SK-N-MC (cell line): ENCODE measurements at regions not wholly inside any gene's neighbourhood (a gene's known extent, or its start where the extent isn't known, plus 50 kb on each side); places are given as distances from the start of the nearest gene placed in this dataset.

Experiments
- EZH2 ChIP-seq: fragments of 200-600 bp; sonication (generic); IDR thresholded peaks from one replicate; pipeline ENCODE4 v1.6.1; 2017; ENCODE audit warnings: antibody characterized with exemption
- FOXP2 ChIP-seq: optimal IDR thresholded peaks from 2 replicates; pipeline ENCODE3; 2011; ENCODE audit warnings: mild to moderate bottlenecking, moderate library complexity; ENCODE audit not compliant: insufficient read depth; ENCODE audit errors: extremely low read length, control extremely low read depth
- POLR2AphosphoS5 ChIP-seq: IDR thresholded peaks from 2 replicates; pipeline ENCODE4 v1.6.1; 2012; ENCODE audit warnings: mild to moderate bottlenecking, low read depth, low read length, borderline replicate concordance

DNA sequence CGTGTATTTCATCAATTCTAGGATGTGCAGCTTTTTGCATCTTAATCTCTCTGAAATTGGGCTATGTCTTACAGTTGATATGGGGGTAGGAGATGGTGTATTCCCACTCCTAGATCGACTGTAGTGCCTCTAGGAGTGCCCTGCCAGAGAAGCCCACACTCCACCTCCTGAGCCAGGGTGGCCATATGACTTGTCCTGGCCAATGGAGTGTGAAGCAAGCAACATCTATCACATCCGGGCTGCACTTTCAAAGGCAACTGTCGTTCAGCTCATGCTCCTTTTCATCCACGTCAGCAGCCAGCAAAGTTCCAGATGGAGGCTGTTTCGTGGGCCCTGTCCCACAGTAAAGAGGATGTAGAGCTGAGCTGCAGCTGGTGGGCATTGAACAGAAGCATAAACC, 149.4 kb upstream of the SLC1A4 start:
- no peak for TF ChIP-seq POLR2AphosphoS5
- TF ChIP-seq EZH2, result no peak
- no peak for TF ChIP-seq FOXP2
